ENCODE measurements at regions not wholly inside any gene's neighbourhood (a gene's known extent, or its start where the extent isn't known, plus 50 kb on each side); places are given as distances from the start of the nearest gene placed in this dataset.

GRCh38 chr5:65094279-65094678, 325.5 kb downstream of the CWC27 start:
- TF ChIP-seq CTCF (IDR thresholded peaks at IDR 0.05) (no peak), POLR2A (IDR thresholded peaks at IDR 0.05) (no peak)
